GM12873 (cell line): ENCODE measurements at regions not wholly inside any gene's neighbourhood (a gene's known extent, or its start where the extent isn't known, plus 50 kb on each side); places are given as distances from the start of the nearest gene placed in this dataset.

ENCODE experiments used
- TF ChIP-seq, protein P1 (sequence below): IDR thresholded peaks from 2 replicates; pipeline ENCODE4 v1.5.1; 2012; ENCODE audit warnings: low read depth, mild to moderate bottlenecking, moderate library complexity, low read length, control low read depth; ENCODE audit not compliant: insufficient read depth; ENCODE audit errors: missing control alignments

DNA sequence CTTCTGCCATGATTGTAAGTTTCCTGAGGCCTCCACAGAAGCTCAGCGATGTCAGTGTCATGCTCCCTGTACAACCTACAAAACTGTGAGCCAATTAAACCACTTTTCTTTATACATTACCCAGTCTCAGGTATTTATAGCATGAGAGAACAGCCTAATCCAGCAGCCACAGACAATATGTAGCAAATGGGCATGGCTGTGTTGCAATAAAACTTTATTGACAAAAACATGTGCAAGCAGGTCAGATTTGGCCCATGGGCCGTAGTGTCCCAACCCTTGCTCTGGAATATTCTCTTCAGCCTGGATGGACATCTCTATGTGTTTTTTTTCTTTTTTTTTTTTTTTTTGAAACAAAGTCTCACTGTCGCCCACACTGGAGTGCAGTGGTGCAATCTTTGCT lies 60.9 kb upstream of the EEF2KMT start:
- TF ChIP-seq, protein P1, sequence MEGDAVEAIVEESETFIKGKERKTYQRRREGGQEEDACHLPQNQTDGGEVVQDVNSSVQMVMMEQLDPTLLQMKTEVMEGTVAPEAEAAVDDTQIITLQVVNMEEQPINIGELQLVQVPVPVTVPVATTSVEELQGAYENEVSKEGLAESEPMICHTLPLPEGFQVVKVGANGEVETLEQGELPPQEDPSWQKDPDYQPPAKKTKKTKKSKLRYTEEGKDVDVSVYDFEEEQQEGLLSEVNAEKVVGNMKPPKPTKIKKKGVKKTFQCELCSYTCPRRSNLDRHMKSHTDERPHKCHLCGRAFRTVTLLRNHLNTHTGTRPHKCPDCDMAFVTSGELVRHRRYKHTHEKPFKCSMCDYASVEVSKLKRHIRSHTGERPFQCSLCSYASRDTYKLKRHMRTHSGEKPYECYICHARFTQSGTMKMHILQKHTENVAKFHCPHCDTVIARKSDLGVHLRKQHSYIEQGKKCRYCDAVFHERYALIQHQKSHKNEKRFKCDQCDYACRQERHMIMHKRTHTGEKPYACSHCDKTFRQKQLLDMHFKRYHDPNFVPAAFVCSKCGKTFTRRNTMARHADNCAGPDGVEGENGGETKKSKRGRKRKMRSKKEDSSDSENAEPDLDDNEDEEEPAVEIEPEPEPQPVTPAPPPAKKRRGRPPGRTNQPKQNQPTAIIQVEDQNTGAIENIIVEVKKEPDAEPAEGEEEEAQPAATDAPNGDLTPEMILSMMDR: no peak
